ENCODE measurements at regions not wholly inside any gene's neighbourhood (a gene's known extent, or its start where the extent isn't known, plus 50 kb on each side); places are given as distances from the start of the nearest gene placed in this dataset.

DNA sequence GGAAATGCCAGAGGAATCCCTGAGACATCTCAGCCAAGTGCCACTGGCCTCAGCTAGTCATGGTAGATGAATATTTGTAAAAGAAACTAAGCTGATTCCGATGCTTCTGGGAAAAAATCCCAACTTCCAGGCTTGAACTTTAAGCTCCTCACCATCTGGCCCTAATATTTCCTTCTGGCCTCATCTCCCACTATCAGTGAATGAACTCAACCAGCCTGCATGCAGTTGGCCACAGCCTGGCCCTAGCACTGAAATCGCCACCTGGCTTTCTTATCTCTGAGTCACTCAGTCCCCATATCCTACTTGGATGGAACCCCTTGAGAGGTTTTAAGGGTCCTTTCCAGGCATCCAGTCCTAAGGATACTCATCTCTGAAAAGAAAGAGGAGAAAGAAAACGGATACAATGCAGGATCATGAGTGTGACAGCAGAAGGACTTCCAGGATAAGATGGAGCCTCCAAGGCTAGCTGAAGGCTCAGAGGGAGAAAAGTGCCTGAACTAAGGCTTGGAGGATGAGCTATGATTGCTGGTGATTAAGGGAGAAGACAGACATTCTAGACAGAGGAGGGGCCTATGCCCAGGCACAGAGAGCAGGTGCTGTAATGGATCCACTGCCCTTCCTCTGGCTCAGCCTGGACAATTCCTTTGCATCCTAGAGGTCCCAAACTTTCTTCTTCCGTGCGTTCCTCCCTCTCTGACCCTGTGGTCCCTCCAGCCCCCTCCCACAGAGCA lies 141.5 kb upstream of the MYCN start:
- Histone ChIP-seq H3K36me3 (ENCODE audit: control insufficient read depth, insufficient read depth, low read length) (no peaks in the 10 kb centered on the region), H3K9me3 (ENCODE audit: control insufficient read depth, low read length) (no peaks in the 10 kb centered on the region), H3K27ac (ENCODE audit: low read depth, low read length, severe bottlenecking) (no peak overlapping the region), H3K4me1 (ENCODE audit: control insufficient read depth, insufficient read depth, low read length, poor library complexity, severe bottlenecking) (peaks cover 9% of the 10 kb centered on the region), H3K4me3 (ENCODE audit: extremely low read depth, insufficient read depth, low read length, poor library complexity, severe bottlenecking) (no peak overlapping the region)
- 88 to 89% methylated on average over 4 to 5 of the region's 5 CpGs for WGBS, 2 experiments (ENCODE audit: insufficient coverage in 2 of 2)

DNA sequence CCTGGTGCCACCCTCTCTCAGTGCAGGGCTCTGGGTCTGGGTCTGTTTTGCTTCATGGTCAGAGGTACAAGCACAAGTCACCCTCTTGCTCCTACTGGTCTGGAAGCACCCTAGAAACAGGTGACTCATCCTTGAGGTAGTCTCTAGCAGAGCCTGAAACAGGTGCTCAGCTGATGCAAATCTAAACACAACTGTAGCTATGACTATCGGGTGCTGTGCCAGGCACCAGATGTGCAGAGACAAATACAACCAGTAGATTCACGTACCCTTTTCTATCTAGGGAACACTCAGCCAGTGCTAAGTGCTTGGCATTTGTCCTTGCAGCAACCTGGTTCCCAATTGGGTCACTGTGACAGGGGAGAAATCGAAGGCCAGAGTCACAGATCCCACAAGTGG lies 140.9 kb upstream of the MYCN start:
- no peaks in the 10 kb centered on the region for H3K36me3 ChIP-seq (ENCODE audit: control insufficient read depth, insufficient read depth, low read length)
- H3K4me3 ChIP-seq (ENCODE audit: extremely low read depth, insufficient read depth, low read length, poor library complexity, severe bottlenecking): no peak overlapping the region
- H3K9me3 ChIP-seq (ENCODE audit: control insufficient read depth, low read length): no peaks in the 10 kb centered on the region
- 94 to 95% methylated on average over 2 of the region's 3 CpGs for WGBS, 2 experiments (ENCODE audit: insufficient coverage in 2 of 2)
- no peak overlapping the region for H3K27ac ChIP-seq (ENCODE audit: low read depth, low read length, severe bottlenecking)
- peaks cover 9% of the 10 kb centered on the region for H3K4me1 ChIP-seq (ENCODE audit: control insufficient read depth, insufficient read depth, low read length, poor library complexity, severe bottlenecking)

DNA sequence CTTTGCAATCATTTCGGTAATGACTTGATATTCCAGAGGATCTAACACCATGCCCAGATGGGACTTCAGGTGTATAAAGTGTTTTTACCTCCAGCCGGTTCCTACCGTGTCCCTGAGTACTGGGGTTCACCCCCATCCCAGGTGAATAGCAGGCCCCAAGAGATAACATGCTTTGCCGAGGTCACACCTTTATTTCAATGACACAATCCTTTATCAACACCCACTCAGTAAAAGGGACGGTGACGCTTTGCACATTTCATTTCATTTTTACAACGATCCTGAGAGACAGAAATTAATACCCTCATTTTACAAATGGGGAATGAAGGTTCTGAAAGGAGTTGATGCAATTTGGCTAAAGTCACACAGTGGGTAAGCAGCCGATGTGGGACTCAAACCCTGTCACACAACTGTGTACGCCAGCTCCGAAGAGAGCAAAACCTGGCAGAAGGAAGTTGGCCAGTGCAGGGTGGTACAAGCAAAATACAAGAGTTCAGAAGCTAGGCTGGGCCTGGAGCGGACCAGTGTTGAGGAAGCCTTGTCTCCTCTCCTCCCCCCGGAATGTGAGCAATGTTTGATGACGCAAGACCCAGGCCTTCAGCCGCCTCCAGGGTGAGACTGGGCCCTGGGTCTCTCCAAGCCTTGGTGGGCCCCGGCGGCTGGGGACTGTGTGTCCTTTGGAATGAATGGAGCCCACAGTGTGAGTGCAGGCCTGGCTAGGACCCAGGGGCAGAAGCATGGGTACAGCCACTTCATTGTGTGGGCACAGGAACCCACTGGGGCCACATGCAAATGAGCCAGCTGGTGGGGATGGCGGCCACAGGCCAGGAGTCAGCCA lies 139.6 kb upstream of the MYCN start:
- no peak overlapping the region for H3K4me3 ChIP-seq (ENCODE audit: extremely low read depth, insufficient read depth, low read length, poor library complexity, severe bottlenecking)

DNA sequence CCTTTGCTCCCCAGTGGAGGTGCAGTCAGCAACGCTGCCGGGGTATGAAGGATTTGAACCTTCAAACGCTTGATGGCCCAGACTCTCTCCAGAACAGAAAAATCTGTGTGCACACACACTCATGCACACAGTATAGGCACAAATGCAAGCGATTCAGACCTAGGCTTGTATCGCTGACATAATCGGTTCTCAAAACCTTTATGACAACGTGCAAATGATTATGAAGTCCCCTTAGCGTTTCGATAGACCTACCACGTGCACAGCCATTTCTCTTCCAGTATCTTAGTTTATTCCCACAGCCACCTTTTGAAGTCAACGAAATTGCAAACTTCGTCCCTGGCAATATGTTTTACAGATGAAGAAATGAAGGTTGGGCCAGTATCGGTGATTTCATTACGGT lies 138.9 kb upstream of the MYCN start:
- Histone ChIP-seq H3K4me3 (ENCODE audit: extremely low read depth, insufficient read depth, low read length, poor library complexity, severe bottlenecking) (no peak overlapping the region), H3K4me1 (ENCODE audit: control insufficient read depth, insufficient read depth, low read length, poor library complexity, severe bottlenecking) (peaks cover 9% of the 10 kb centered on the region), H3K36me3 (ENCODE audit: control insufficient read depth, insufficient read depth, low read length) (no peaks in the 10 kb centered on the region), H3K9me3 (ENCODE audit: control insufficient read depth, low read length) (no peaks in the 10 kb centered on the region), H3K27ac (ENCODE audit: low read depth, low read length, severe bottlenecking) (no peak overlapping the region)
- WGBS, 2 experiments (ENCODE audit: insufficient coverage in 2 of 2): 92 to 96% methylated on average over 10 to 14 of the region's 14 CpGs

More for the DNA sequence above, 139.6 kb upstream of the MYCN start:
- 87 to 90% methylated on average over 12 to 13 of the region's 17 CpGs for WGBS, 2 experiments (ENCODE audit: insufficient coverage in 2 of 2)
- no peaks in the 10 kb centered on the region for H3K9me3 ChIP-seq (ENCODE audit: control insufficient read depth, low read length)
- H3K4me1 ChIP-seq (ENCODE audit: control insufficient read depth, insufficient read depth, low read length, poor library complexity, severe bottlenecking): peaks cover 9% of the 10 kb centered on the region
- H3K36me3 ChIP-seq (ENCODE audit: control insufficient read depth, insufficient read depth, low read length): no peaks in the 10 kb centered on the region
- H3K27ac ChIP-seq (ENCODE audit: low read depth, low read length, severe bottlenecking): no peak overlapping the region

DNA sequence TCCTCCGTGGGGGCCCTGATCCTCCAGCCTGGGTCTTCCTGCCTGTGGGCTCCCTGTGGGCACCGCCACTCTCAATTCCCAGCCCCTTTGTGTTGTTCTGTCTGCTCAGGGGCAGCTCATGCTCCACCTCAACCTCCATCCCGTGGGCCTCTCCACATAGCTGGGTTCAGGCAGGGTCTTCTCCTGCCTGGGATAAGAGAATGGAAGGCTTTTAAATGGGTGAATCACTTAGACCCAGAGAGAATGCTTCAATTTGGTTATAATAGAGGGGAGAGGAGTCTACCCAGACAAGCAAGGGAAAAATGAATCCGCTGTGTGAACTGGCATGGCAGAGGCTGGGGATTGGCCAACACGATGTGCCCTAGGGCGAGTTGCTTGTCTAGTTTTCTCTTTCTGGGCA lies 138.4 kb upstream of the MYCN start:
- H3K9me3 ChIP-seq (ENCODE audit: control insufficient read depth, low read length): no peaks in the 10 kb centered on the region
- H3K27ac ChIP-seq (ENCODE audit: low read depth, low read length, severe bottlenecking): no peak overlapping the region
- H3K4me3 ChIP-seq (ENCODE audit: extremely low read depth, insufficient read depth, low read length, poor library complexity, severe bottlenecking): no peak overlapping the region
- no peaks in the 10 kb centered on the region for H3K36me3 ChIP-seq (ENCODE audit: control insufficient read depth, insufficient read depth, low read length)
- H3K4me1 ChIP-seq (ENCODE audit: control insufficient read depth, insufficient read depth, low read length, poor library complexity, severe bottlenecking): peaks cover 9% of the 10 kb centered on the region
- 93 to 100% methylated on average over 2 to 4 of the region's 6 CpGs for WGBS, 2 experiments (ENCODE audit: insufficient coverage in 2 of 2)

DNA sequence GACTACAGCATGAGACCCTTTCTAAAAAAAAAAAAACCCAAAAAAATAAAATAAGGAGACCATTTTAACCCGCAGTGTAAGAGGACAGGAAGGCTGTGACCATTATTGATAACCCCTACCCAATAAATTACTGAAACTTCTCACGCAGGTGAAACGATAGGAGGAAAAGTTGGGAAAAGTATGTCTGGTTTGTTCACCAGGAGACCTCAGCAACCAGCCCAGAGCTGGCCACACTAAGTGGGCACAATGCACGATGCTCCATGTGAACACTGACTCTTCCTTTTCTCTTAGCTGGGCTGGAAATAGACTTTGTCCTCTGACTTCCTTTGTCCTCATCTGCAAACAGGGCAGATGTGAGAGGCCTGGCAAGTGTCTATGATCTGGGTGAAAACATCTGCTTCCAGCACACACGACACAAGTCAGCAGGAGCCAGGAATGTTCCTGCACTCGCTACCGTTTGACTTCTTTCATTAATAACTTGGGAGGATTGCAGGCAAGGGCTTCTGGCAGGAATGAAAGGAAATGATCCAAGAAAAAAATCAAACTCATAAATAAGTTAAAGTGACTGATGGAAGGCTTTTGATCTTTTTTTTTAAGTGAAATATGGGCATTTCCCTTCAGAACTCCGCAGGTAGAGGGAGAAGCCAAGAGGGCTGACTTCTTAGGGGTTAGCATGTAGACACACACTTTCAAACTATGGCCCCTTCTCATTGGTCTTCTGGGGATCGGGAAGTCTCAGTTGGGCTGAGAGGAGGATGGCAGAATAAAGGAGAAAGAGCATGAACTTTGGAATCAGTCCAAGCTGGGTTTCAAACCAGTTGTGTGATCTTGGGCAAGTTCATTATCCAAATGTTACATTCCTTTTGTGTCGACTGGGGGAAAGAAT lies 137.4 kb upstream of the MYCN start:
- Histone ChIP-seq H3K9me3 (ENCODE audit: control insufficient read depth, low read length) (no peaks in the 10 kb centered on the region), H3K4me1 (ENCODE audit: control insufficient read depth, insufficient read depth, low read length, poor library complexity, severe bottlenecking) (peaks cover 9% of the 10 kb centered on the region), H3K4me3 (ENCODE audit: extremely low read depth, insufficient read depth, low read length, poor library complexity, severe bottlenecking) (no peak overlapping the region), H3K27ac (ENCODE audit: low read depth, low read length, severe bottlenecking) (no peak overlapping the region), H3K36me3 (ENCODE audit: control insufficient read depth, insufficient read depth, low read length) (no peaks in the 10 kb centered on the region)
- WGBS, 2 experiments (ENCODE audit: insufficient coverage in 2 of 2): 89 to 91% methylated on average over 5 to 6 of the region's 10 CpGs

DNA sequence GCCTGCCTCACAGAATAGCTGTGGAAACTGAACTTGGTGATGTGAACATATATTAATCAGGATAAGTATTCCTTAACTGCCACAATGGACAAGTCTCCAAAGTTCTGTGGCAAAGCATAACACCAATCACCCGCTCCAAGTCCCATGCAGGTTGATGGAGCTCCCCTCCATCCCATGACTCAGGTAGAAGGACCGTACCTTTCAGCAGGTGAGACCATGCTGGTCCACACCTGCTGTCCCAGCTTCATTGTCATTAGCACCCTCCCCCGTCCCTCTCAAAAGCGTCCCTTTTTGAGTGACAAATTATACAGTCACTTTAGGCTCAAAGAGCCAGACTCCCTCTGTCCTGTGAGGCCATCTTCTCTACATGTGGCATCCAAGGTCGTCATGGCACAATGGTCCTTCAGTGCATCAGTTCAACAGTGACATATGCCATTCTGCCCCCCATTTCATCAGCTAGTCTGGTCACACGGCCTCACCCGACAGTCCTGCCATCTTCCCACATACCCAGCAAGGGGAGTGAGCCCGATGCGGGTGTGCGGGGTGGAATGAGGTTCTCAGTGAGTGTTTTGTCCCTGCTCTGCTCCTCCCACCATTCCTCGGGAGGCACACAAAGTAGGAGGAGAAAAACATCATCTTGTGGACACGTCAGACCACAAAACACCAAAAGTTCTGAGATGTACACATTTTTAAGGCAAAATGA lies 136.7 kb upstream of the MYCN start:
- H3K9me3 ChIP-seq (ENCODE audit: control insufficient read depth, low read length): no peaks in the 10 kb centered on the region
- no peak overlapping the region for H3K4me3 ChIP-seq (ENCODE audit: extremely low read depth, insufficient read depth, low read length, poor library complexity, severe bottlenecking)
- 89 to 91% methylated on average over 8 to 11 of the region's 12 CpGs for WGBS, 2 experiments (ENCODE audit: insufficient coverage in 2 of 2)
- H3K4me1 ChIP-seq (ENCODE audit: control insufficient read depth, insufficient read depth, low read length, poor library complexity, severe bottlenecking): peaks cover 6% of the 10 kb centered on the region
- H3K27ac ChIP-seq (ENCODE audit: low read depth, low read length, severe bottlenecking): no peak overlapping the region
- no peaks in the 10 kb centered on the region for H3K36me3 ChIP-seq (ENCODE audit: control insufficient read depth, insufficient read depth, low read length)

DNA sequence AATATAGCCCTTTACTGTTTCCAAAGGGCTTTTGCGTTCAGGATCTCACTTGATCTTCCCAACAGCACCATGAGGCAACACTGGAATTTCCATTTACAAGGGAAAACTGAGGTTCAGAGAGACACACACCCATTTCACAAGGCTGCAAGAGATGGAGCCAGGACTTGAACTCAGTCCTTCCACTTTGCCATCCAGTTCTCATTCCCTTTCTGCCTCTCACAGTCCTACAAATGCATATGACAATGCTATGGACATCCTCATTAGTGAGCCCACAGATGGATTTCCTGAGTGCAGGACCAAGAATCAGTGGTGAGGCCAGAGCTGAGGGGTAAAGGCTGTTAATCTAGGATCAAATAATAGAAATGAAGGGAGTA lies 136.1 kb upstream of the MYCN start:
- no peaks in the 10 kb centered on the region for H3K9me3 ChIP-seq (ENCODE audit: control insufficient read depth, low read length)
- no peak overlapping the region for H3K27ac ChIP-seq (ENCODE audit: low read depth, low read length, severe bottlenecking)
- peaks cover 9% of the 10 kb centered on the region for H3K4me1 ChIP-seq (ENCODE audit: control insufficient read depth, insufficient read depth, low read length, poor library complexity, severe bottlenecking)
- no peak overlapping the region for H3K4me3 ChIP-seq (ENCODE audit: extremely low read depth, insufficient read depth, low read length, poor library complexity, severe bottlenecking)
- WGBS, 2 experiments (ENCODE audit: insufficient coverage in 2 of 2): 82 to 88% methylated on average over 1 of the region's 1 CpG
- H3K36me3 ChIP-seq (ENCODE audit: control insufficient read depth, insufficient read depth, low read length): no peaks in the 10 kb centered on the region

DNA sequence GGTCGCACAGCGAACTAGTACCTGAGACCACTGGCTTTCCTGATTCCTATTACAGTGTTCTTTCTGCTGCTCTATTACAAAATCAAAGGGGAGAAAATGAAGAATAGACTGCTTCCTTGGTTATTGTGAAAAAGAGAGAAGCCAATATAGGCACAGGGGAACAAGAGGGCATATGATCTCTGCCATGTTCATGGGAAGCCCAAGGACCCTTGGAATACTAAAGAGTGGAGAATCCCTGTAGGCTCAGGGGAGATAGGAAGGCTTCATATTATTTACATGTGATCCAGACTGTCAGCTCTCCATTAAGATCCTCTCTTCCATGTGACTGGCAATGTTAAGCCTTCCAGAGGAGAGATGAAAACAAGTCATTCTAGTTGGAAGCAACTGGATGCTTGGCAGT lies 135.7 kb upstream of the MYCN start:
- no peaks in the 10 kb centered on the region for H3K36me3 ChIP-seq (ENCODE audit: control insufficient read depth, insufficient read depth, low read length)
- no CpG with 5 or more reads among the region's 2 CpGs for WGBS, 2 experiments (ENCODE audit: insufficient coverage in 2 of 2)
- H3K4me3 ChIP-seq (ENCODE audit: extremely low read depth, insufficient read depth, low read length, poor library complexity, severe bottlenecking): no peak overlapping the region
- H3K27ac ChIP-seq (ENCODE audit: low read depth, low read length, severe bottlenecking): no peak overlapping the region
- H3K9me3 ChIP-seq (ENCODE audit: control insufficient read depth, low read length): no peaks in the 10 kb centered on the region
- H3K4me1 ChIP-seq (ENCODE audit: control insufficient read depth, insufficient read depth, low read length, poor library complexity, severe bottlenecking): peaks cover 12% of the 10 kb centered on the region

DNA sequence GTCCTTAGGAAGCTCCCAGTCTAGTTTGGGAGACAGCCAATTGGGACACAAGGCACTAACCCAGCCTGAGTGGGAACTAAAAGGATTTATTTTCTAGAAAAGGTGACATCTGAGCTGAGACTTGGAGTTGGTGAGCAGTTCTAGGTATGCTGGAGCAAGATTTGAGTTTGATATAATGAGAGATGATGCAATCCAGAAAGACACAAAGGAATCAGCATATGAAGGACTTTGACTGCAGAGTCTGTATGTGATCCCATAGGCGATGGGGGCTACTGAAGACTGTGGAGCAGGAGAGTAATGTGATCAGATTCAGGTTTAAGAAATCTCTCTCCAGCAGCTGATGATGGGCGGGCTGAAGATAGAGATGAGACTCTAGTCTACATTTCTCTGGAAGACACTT lies 135.1 kb upstream of the MYCN start:
- no peak overlapping the region for H3K27ac ChIP-seq (ENCODE audit: low read depth, low read length, severe bottlenecking)
- WGBS, 2 experiments (ENCODE audit: insufficient coverage in 2 of 2): 78 to 100% methylated on average over 1 to 2 of the region's 2 CpGs

More for the DNA sequence above, 135.1 kb upstream of the MYCN start:
- no peak overlapping the region for H3K4me3 ChIP-seq (ENCODE audit: extremely low read depth, insufficient read depth, low read length, poor library complexity, severe bottlenecking)
- H3K9me3 ChIP-seq (ENCODE audit: control insufficient read depth, low read length): no peaks in the 10 kb centered on the region
- peaks cover 17% of the 10 kb centered on the region for H3K4me1 ChIP-seq (ENCODE audit: control insufficient read depth, insufficient read depth, low read length, poor library complexity, severe bottlenecking)
- no peaks in the 10 kb centered on the region for H3K36me3 ChIP-seq (ENCODE audit: control insufficient read depth, insufficient read depth, low read length)

Data from mesodermal cell (in vitro differentiated cells).